Ishikawa (cell line): ENCODE measurements at regions not wholly inside any gene's neighbourhood (a gene's known extent, or its start where the extent isn't known, plus 50 kb on each side); places are given as distances from the start of the nearest gene placed in this dataset.

ENCODE experiments used
- CEBPB ChIP-seq: IDR thresholded peaks from 2 replicates; pipeline ENCODE4 v1.6.1; 2012
- CREB1 ChIP-seq: IDR thresholded peaks from 2 replicates; pipeline ENCODE4 v1.6.1; 2012; ENCODE audit warnings: low read depth
- EGR1 ChIP-seq: IDR thresholded peaks from 2 replicates; pipeline ENCODE4 v1.6.1; 2012
- EP300 ChIP-seq: IDR thresholded peaks from 2 replicates; pipeline ENCODE4 v1.6.1; 2012; ENCODE audit warnings: borderline replicate concordance
- FOXM1 ChIP-seq: IDR thresholded peaks from 2 replicates; pipeline ENCODE4 v1.6.1; 2012; ENCODE audit warnings: low read depth, borderline replicate concordance
- MAX ChIP-seq: IDR thresholded peaks from 2 replicates; pipeline ENCODE4 v1.6.1; 2012
- NFIC ChIP-seq: IDR thresholded peaks from 2 replicates; pipeline ENCODE4 v1.6.1; 2012
- RAD21 ChIP-seq: IDR thresholded peaks from 2 replicates; pipeline ENCODE4 v1.6.1; 2012; ENCODE audit warnings: low read depth
- REST ChIP-seq: IDR thresholded peaks from 2 replicates; pipeline ENCODE4 v1.6.1; 2012; ENCODE audit warnings: low read depth, mild to moderate bottlenecking
- TAF1 ChIP-seq: IDR thresholded peaks from 2 replicates; pipeline ENCODE4 v1.6.1; 2012; ENCODE audit warnings: low read depth, mild to moderate bottlenecking
- TCF12 ChIP-seq: IDR thresholded peaks from 2 replicates; pipeline ENCODE4 v1.6.1; 2012; ENCODE audit warnings: low read depth
- TEAD4 ChIP-seq: IDR thresholded peaks from 2 replicates; pipeline ENCODE4 v1.6.1; 2012
- USF1 ChIP-seq: IDR thresholded peaks from 2 replicates; pipeline ENCODE4 v1.6.1; 2012
- YY1 ChIP-seq: IDR thresholded peaks from 2 replicates; pipeline ENCODE4 v1.6.1; 2012; ENCODE audit warnings: low read depth
- ZBTB7A ChIP-seq: IDR thresholded peaks from 2 replicates; pipeline ENCODE4 v1.6.1; 2012; ENCODE audit warnings: low read depth

GRCh38 chr11:130814440-130815096, 101.7 kb downstream of the SNX19 start:
- TF ChIP-seq RAD21 (no peak), FOXM1 (no peak), NFIC (no peak), TCF12 (no peak), ZBTB7A (no peak), TEAD4 (no peak), EP300 (no peak), YY1 (no peak), CEBPB (no peak), TAF1 (no peak), USF1 (no peak), CREB1 (no peak), MAX (no peak)

GRCh38 chr11:130815097-130815802, 101.0 kb downstream of the SNX19 start:
- TF ChIP-seq FOXM1: no peak
- no peak for TF ChIP-seq TCF12
- no peak for TF ChIP-seq TEAD4
- TF ChIP-seq TAF1: no peak
- no peak for TF ChIP-seq RAD21
- TF ChIP-seq CEBPB: no peak
- no peak for TF ChIP-seq ZBTB7A
- no peak for TF ChIP-seq EP300
- TF ChIP-seq YY1: no peak
- TF ChIP-seq USF1: no peak
- TF ChIP-seq REST: no peak
- TF ChIP-seq NFIC: no peak
- TF ChIP-seq EGR1: no peak
- no peak for TF ChIP-seq CREB1
- TF ChIP-seq MAX: no peak

GRCh38 chr11:130815956-130816355, 100.3 kb downstream of the SNX19 start:
- no peak for TF ChIP-seq YY1
- no peak for TF ChIP-seq NFIC
- no peak for TF ChIP-seq CEBPB
- no peak for TF ChIP-seq TAF1
- TF ChIP-seq EP300: no peak
- TF ChIP-seq ZBTB7A: no peak
- TF ChIP-seq MAX: no peak
- TF ChIP-seq USF1: no peak
- no peak for TF ChIP-seq EGR1
- TF ChIP-seq TCF12: no peak
- TF ChIP-seq TEAD4: no peak
- no peak for TF ChIP-seq FOXM1
- no peak for TF ChIP-seq REST
- TF ChIP-seq RAD21: no peak
- no peak for TF ChIP-seq CREB1

GRCh38 chr11:130816546-130817329, 99.5 kb downstream of the SNX19 start:
- TF ChIP-seq CEBPB (no peak), YY1 (no peak)
